ENCODE measurements at regions not wholly inside any gene's neighbourhood (a gene's known extent, or its start where the extent isn't known, plus 50 kb on each side); places are given as distances from the start of the nearest gene placed in this dataset.

DNA sequence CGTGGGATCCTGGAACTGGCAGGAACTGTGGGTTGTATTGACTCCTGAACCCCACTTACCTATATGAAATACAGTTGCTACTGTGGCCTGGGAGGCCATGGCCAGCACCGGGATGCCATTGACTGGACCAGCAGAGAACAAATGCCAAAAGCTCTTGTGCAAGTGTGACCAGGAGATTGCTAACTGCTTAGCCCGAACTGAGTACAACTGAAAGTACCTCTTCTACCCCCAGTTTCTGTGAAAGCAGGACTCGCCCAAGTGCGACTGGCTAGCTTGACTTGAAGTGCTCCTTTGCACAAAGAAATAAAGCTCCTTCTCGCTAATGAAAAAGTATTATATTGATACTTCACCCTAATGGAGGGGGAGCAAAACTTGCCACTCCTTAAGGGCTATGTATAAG, 101.3 kb upstream of the ATP11B start:
- ChIA-PET POLR2A (no interaction called here), CTCF (interaction anchor here (0.7 kb wide), 1 partner anchor 8 kb away, joined by 4 read pairs; no protein-coding TSS in a partner anchor)
- Histone ChIP-seq H3K4me2 (no peak overlapping the region), H3K4me1 (ENCODE audit: control insufficient read depth in 1 of 2, insufficient read depth in 2 of 2, low read depth in 1 of 2, low read length in 1 of 2) (peaks cover 0 to 2% of the 10 kb centered on the region in 2 experiments; a peak in 1 of 4 replicates), H2AFZ (ENCODE audit: low read depth) (no peak overlapping the region), H3K9me3 (no peaks in the 10 kb centered on the region), H3K4me3 (ENCODE audit: low read depth in 2 of 2, low read length in 1 of 2) (no peak overlapping the region), H3K79me2 (ENCODE audit: insufficient read depth) (no peaks in the 10 kb centered on the region), H3K9me2 (no peaks in the 10 kb centered on the region), H4K20me1 (ENCODE audit: insufficient read depth) (no peaks in the 10 kb centered on the region), H3K9ac (no peak overlapping the region), H3K27me3 (ENCODE audit: insufficient read depth) (peaks cover 4% of the 10 kb centered on the region; the same call in 1 of the 2 replicates), H3F3A (replicated peaks; ENCODE audit: insufficient read depth) (no peaks in the 10 kb centered on the region), H3K27ac (ENCODE audit: low read depth in 2 of 2, low read length in 1 of 2) (no peak overlapping the region), H3K36me3 (replicated peaks in 1 of 2; ENCODE audit: control insufficient read depth in 1 of 2, insufficient read depth in 2 of 2, low read length in 1 of 2) (no peaks in the 10 kb centered on the region)
- TF ChIP-seq, protein P1, sequence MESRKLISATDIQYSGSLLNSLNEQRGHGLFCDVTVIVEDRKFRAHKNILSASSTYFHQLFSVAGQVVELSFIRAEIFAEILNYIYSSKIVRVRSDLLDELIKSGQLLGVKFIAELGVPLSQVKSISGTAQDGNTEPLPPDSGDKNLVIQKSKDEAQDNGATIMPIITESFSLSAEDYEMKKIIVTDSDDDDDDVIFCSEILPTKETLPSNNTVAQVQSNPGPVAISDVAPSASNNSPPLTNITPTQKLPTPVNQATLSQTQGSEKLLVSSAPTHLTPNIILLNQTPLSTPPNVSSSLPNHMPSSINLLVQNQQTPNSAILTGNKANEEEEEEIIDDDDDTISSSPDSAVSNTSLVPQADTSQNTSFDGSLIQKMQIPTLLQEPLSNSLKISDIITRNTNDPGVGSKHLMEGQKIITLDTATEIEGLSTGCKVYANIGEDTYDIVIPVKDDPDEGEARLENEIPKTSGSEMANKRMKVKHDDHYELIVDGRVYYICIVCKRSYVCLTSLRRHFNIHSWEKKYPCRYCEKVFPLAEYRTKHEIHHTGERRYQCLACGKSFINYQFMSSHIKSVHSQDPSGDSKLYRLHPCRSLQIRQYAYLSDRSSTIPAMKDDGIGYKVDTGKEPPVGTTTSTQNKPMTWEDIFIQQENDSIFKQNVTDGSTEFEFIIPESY (IDR thresholded peaks at IDR 0.05; ENCODE audit: borderline replicate concordance, low read depth): no peak
- WGBS (ENCODE audit: low lambda C conversion rate): 58% methylated on average over 6 of the region's 6 CpGs
- DNase-seq: no peak

GRCh38 chr3:182692695-182693094, 100.6 kb upstream of the ATP11B start:
- TF ChIP-seq POLR2AphosphoS5 (IDR thresholded peaks at IDR 0.05; ENCODE audit: low read depth, low read length) (no peak), ELF1 (IDR thresholded peaks at IDR 0.05) (no peak), CHD2 (IDR thresholded peaks at IDR 0.05; ENCODE audit: low read length, partially characterized antibody) (no peak), YY1 (IDR thresholded peaks at IDR 0.05; ENCODE audit: low read depth) (no peak), NFIC (IDR thresholded peaks at IDR 0.05; ENCODE audit: borderline replicate concordance) (no peak)
- Histone ChIP-seq H3K4me1 (ENCODE audit: control insufficient read depth in 1 of 2, insufficient read depth in 2 of 2, low read depth in 1 of 2, low read length in 1 of 2) (peaks cover 0 to 6% of the 10 kb centered on the region in 2 experiments; a peak in 1 of 4 replicates), H3K9me2 (no peaks in the 10 kb centered on the region), H3K36me3 (replicated peaks in 1 of 2; ENCODE audit: control insufficient read depth in 1 of 2, insufficient read depth in 2 of 2, low read length in 1 of 2) (no peaks in the 10 kb centered on the region), H3K27ac (ENCODE audit: low read depth in 2 of 2, low read length in 1 of 2) (no peak overlapping the region), H3K9me3 (no peaks in the 10 kb centered on the region), H3K9ac (no peak overlapping the region), H3K4me3 (ENCODE audit: low read depth in 2 of 2, low read length in 1 of 2) (no peak overlapping the region), H3K27me3 (ENCODE audit: insufficient read depth) (peaks cover 4% of the 10 kb centered on the region; the same call in 1 of the 2 replicates), H3K79me2 (ENCODE audit: insufficient read depth) (no peaks in the 10 kb centered on the region), H3K4me2 (no peak overlapping the region), H3F3A (replicated peaks; ENCODE audit: insufficient read depth) (no peaks in the 10 kb centered on the region), H2AFZ (ENCODE audit: low read depth) (no peak overlapping the region), H4K20me1 (ENCODE audit: insufficient read depth) (no peaks in the 10 kb centered on the region)
- ChIA-PET POLR2A (no interaction called here), CTCF (no interaction called here)
- WGBS (ENCODE audit: low lambda C conversion rate): 56% methylated on average over 1 of the region's 1 CpG
- DNase-seq: no peak

DNA sequence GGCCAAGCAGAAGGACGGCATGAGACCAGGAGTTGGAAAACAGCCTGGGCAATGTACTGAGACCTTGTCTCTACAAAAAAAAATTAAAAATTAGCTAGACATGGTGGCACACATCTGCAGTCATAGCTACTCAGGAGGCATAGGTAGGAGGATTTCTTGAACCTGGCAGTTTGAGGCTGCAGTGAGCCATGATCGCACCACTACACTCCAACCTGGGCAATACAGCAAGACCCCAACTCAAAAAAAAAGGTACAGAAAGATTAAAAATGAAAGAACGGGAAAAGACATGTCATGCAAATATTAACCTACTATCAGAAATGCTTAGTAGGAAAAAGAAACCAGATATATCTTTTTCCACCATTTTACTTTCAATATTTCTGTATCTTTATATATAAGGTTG, 99.6 kb upstream of the ATP11B start:
- H3K4me3 ChIP-seq (ENCODE audit: low read depth in 2 of 2, low read length in 1 of 2): no peak overlapping the region
- H3K27me3 ChIP-seq (ENCODE audit: insufficient read depth): peaks cover 4% of the 10 kb centered on the region; the same call in 1 of the 2 replicates
- no peak overlapping the region for H3K9ac ChIP-seq
- ChIA-PET CTCF (interaction anchor here (1.2 kb wide), 1 partner anchor 10 kb away, joined by 4 read pairs; no protein-coding TSS in a partner anchor), POLR2A (no interaction called here)
- no peaks in the 10 kb centered on the region for H3F3A ChIP-seq (replicated peaks; ENCODE audit: insufficient read depth)
- DNase-seq: no peak
- 78% methylated on average over 3 of the region's 3 CpGs for WGBS (ENCODE audit: low lambda C conversion rate)
- no peaks in the 10 kb centered on the region for H3K9me3 ChIP-seq
- TF ChIP-seq TCF12 (IDR thresholded peaks at IDR 0.05) (no peak), GATA2 (CRISPR knock-in tag; IDR thresholded peaks at IDR 0.05) (no peak), TAF1 (IDR thresholded peaks at IDR 0.05; ENCODE audit: borderline replicate concordance, low read depth, low read length) (no peak), RFX5 (IDR thresholded peaks at IDR 0.05; ENCODE audit: low read length) (no peak), NRF1 (IDR thresholded peaks at IDR 0.05; ENCODE audit: low read depth, low read length) (no peak)
- TF ChIP-seq, protein P1 (IDR thresholded peaks at IDR 0.05; ENCODE audit: borderline replicate concordance, low read depth): no peak
- TF ChIP-seq, protein P2, sequence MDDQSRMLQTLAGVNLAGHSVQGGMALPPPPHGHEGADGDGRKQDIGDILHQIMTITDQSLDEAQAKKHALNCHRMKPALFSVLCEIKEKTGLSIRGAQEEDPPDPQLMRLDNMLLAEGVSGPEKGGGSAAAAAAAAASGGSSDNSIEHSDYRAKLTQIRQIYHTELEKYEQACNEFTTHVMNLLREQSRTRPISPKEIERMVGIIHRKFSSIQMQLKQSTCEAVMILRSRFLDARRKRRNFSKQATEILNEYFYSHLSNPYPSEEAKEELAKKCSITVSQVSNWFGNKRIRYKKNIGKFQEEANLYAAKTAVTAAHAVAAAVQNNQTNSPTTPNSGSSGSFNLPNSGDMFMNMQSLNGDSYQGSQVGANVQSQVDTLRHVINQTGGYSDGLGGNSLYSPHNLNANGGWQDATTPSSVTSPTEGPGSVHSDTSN (IDR thresholded peaks at IDR 0.05): no peak
- TF ChIP-seq, protein P3, sequence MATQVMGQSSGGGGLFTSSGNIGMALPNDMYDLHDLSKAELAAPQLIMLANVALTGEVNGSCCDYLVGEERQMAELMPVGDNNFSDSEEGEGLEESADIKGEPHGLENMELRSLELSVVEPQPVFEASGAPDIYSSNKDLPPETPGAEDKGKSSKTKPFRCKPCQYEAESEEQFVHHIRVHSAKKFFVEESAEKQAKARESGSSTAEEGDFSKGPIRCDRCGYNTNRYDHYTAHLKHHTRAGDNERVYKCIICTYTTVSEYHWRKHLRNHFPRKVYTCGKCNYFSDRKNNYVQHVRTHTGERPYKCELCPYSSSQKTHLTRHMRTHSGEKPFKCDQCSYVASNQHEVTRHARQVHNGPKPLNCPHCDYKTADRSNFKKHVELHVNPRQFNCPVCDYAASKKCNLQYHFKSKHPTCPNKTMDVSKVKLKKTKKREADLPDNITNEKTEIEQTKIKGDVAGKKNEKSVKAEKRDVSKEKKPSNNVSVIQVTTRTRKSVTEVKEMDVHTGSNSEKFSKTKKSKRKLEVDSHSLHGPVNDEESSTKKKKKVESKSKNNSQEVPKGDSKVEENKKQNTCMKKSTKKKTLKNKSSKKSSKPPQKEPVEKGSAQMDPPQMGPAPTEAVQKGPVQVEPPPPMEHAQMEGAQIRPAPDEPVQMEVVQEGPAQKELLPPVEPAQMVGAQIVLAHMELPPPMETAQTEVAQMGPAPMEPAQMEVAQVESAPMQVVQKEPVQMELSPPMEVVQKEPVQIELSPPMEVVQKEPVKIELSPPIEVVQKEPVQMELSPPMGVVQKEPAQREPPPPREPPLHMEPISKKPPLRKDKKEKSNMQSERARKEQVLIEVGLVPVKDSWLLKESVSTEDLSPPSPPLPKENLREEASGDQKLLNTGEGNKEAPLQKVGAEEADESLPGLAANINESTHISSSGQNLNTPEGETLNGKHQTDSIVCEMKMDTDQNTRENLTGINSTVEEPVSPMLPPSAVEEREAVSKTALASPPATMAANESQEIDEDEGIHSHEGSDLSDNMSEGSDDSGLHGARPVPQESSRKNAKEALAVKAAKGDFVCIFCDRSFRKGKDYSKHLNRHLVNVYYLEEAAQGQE (IDR thresholded peaks at IDR 0.05; ENCODE audit: low read depth, low read length): no peak
- peaks cover 0 to 6% of the 10 kb centered on the region in 2 experiments; a peak in 1 of 4 replicates for H3K4me1 ChIP-seq (ENCODE audit: control insufficient read depth in 1 of 2, insufficient read depth in 2 of 2, low read depth in 1 of 2, low read length in 1 of 2)
- no peak overlapping the region for H3K27ac ChIP-seq (ENCODE audit: low read depth in 2 of 2, low read length in 1 of 2)
- H3K4me2 ChIP-seq: no peak overlapping the region
- no peaks in the 10 kb centered on the region for H3K9me2 ChIP-seq
- no peaks in the 10 kb centered on the region for H3K79me2 ChIP-seq (ENCODE audit: insufficient read depth)
- H3K36me3 ChIP-seq (replicated peaks in 1 of 2; ENCODE audit: control insufficient read depth in 1 of 2, insufficient read depth in 2 of 2, low read length in 1 of 2): no peaks in the 10 kb centered on the region
- H2AFZ ChIP-seq (ENCODE audit: low read depth): no peak overlapping the region
- H4K20me1 ChIP-seq (ENCODE audit: insufficient read depth): no peaks in the 10 kb centered on the region

Measured in SK-N-SH (cell line).